B cell (primary cell): ENCODE measurements at regions not wholly inside any gene's neighbourhood (a gene's known extent, or its start where the extent isn't known, plus 50 kb on each side); places are given as distances from the start of the nearest gene placed in this dataset.

ENCODE experiments used
- CTCF ChIP-seq: fragments of 200-600 bp; IDR thresholded peaks from one replicate; pipeline ENCODE4 v1.8.0; 2022; ENCODE audit warnings: antibody characterized with exemption, mild to moderate bottlenecking
- EZH2 ChIP-seq: IDR thresholded peaks from 2 replicates; pipeline ENCODE4 v1.6.1; 2012; ENCODE audit warnings: borderline replicate concordance, low read depth, mild to moderate bottlenecking, moderate library complexity, low read length; ENCODE audit not compliant: insufficient read depth, poor library complexity, severe bottlenecking

DNA sequence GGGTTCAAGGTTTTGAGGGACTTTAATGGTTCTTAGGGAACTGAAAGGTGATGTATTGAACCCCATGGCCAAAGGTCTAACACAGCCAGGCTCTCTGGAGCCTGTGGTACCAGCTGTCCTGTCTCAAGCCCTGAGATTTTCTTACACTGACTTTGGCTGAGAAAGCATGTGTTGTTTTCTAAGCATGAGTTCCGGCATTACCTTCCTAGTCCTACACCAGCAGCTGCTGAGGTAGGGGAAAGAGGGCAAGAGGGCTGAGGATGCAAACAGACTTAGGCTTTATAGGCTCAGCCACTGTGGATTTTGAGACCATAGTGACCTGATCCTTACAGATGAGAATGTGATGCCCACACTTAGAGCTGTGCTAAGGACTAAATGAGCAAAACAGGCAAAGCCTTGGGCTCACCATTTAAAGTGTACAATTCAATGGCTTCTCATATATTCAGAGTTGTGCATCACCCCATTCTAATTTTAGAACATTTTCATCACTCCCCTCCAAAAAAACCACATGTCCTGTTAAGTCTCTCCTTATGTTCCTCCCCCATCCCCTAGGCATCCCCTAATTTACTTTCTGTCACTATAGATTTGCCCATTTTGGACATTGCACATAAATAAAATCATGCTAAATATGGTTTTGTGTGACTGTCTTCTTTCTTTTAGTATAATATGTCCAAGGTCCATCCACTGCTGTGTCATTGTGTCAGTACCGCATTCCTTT lies 99.7 kb upstream of the OTOS start:
- TF ChIP-seq CTCF = no peak
- no peak for TF ChIP-seq EZH2
